Endothelial cell (in vitro differentiated cells): ENCODE measurements at regions not wholly inside any gene's neighbourhood (a gene's known extent, or its start where the extent isn't known, plus 50 kb on each side); places are given as distances from the start of the nearest gene placed in this dataset.
"Not testable (repeated sequence)": the region's sequence is repeated elsewhere in the genome, so short reads cannot be mapped to it uniquely, and the experiment has no call there.

Experiments
- DNase-seq: peaks from one replicate; pipeline ENCODE4 v3.0.0; 2021; ENCODE audit warnings: low spot score
- H3K27ac Mint-ChIP-seq: one replicate; pipeline ENCODE4 v1.8.0; 2021; ENCODE audit warnings: mixed read lengths, inconsistent platforms; ENCODE audit not compliant: unreplicated experiment
- H3K27me3 Mint-ChIP-seq: one replicate; pipeline ENCODE4 v1.8.0; 2021; ENCODE audit warnings: mild to moderate bottlenecking, moderate library complexity, mixed read lengths, inconsistent platforms; ENCODE audit not compliant: unreplicated experiment
- H3K36me3 Mint-ChIP-seq: one replicate; pipeline ENCODE4 v1.8.0; 2021; ENCODE audit warnings: mild to moderate bottlenecking, low read depth, mixed read lengths, inconsistent platforms; ENCODE audit not compliant: unreplicated experiment
- H3K4me1 Mint-ChIP-seq: one replicate; pipeline ENCODE4 v1.8.0; 2021; ENCODE audit warnings: mild to moderate bottlenecking, mixed read lengths, inconsistent platforms; ENCODE audit not compliant: unreplicated experiment
- H3K4me3 Mint-ChIP-seq: one replicate; pipeline ENCODE4 v1.8.0; 2021; ENCODE audit warnings: mild to moderate bottlenecking, mixed read lengths, inconsistent platforms; ENCODE audit not compliant: unreplicated experiment
- H3K9me3 Mint-ChIP-seq: one replicate; pipeline ENCODE4 v1.8.0; 2021; ENCODE audit warnings: mixed read lengths, inconsistent platforms; ENCODE audit not compliant: unreplicated experiment
- TF ChIP-seq, protein P1 (sequence below): fragments of 200-600 bp; sonication (generic); IDR thresholded peaks from one replicate; pipeline ENCODE4 v1.5.0; 2021; ENCODE audit warnings: antibody characterized with exemption; ENCODE audit not compliant: unreplicated experiment

DNA sequence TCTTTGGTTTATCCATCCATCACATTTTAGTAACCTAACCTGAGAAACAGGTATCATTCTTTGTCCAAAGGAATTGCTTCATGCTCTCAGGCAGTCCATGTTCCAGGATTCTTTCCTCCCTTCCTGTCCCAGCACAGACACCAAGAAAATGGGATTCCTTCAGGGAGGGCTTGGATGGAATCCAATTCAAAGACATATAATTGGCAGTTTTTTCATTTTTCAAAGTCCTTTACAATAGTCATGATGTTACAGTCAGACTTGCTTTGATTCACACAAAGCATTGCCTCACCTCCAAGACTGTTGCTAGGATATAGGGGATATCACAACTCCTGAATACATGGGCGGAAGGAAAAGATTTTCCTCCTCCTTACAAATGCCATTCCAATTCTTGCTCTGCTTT, 241.4 kb upstream of the ACVR2A start:
- DNase-seq: no peak
- Mint-ChIP-seq H3K36me3 (no peaks in the 10 kb centered on the region), H3K4me3 (no peak overlapping the region), H3K4me1 (no peaks in the 10 kb centered on the region), H3K27me3 (no peaks in the 10 kb centered on the region), H3K9me3 (no peaks in the 10 kb centered on the region), H3K27ac (no peak overlapping the region)
- TF ChIP-seq, protein P1, sequence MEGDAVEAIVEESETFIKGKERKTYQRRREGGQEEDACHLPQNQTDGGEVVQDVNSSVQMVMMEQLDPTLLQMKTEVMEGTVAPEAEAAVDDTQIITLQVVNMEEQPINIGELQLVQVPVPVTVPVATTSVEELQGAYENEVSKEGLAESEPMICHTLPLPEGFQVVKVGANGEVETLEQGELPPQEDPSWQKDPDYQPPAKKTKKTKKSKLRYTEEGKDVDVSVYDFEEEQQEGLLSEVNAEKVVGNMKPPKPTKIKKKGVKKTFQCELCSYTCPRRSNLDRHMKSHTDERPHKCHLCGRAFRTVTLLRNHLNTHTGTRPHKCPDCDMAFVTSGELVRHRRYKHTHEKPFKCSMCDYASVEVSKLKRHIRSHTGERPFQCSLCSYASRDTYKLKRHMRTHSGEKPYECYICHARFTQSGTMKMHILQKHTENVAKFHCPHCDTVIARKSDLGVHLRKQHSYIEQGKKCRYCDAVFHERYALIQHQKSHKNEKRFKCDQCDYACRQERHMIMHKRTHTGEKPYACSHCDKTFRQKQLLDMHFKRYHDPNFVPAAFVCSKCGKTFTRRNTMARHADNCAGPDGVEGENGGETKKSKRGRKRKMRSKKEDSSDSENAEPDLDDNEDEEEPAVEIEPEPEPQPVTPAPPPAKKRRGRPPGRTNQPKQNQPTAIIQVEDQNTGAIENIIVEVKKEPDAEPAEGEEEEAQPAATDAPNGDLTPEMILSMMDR: no peak

- no peak for DNase-seq
- TF ChIP-seq, protein P1: no peak
- no peak overlapping the region for H3K27ac Mint-ChIP-seq
- no peak overlapping the region for H3K4me3 Mint-ChIP-seq
- H3K27me3 Mint-ChIP-seq: no peaks in the 10 kb centered on the region
- no peaks in the 10 kb centered on the region for H3K36me3 Mint-ChIP-seq
- no peaks in the 10 kb centered on the region for H3K4me1 Mint-ChIP-seq
- no peaks in the 10 kb centered on the region for H3K9me3 Mint-ChIP-seq
These were observed 244.2 kb upstream of the ACVR2A start for GRCh38 chr2:147600646-147601045.

DNA sequence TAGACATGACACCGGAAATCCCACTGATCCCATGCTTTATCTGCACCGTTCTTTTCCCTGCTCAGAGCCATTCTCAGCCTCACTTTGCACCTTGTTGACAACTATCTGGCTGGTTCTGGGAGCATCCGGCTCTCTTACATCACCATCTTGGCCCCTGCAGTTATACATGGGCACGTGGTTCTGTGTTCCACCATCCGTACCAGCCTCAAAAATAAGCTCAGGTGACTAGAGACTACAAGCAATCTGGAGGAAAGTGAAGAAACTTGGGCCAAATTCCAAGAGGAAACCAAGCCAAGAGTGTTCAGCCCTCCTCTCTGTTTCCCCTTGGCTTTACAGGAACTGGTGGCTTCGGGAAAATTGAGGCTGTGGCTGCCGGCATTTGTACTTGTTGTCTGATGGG, 244.6 kb upstream of the ACVR2A start:
- TF ChIP-seq, protein P1: no peak
- no peak for DNase-seq
- H3K4me1 Mint-ChIP-seq: no peaks in the 10 kb centered on the region
- H3K9me3 Mint-ChIP-seq: no peaks in the 10 kb centered on the region
- no peak overlapping the region for H3K4me3 Mint-ChIP-seq
- H3K27me3 Mint-ChIP-seq: no peaks in the 10 kb centered on the region
- H3K27ac Mint-ChIP-seq: no peak overlapping the region
- H3K36me3 Mint-ChIP-seq: no peaks in the 10 kb centered on the region

DNA sequence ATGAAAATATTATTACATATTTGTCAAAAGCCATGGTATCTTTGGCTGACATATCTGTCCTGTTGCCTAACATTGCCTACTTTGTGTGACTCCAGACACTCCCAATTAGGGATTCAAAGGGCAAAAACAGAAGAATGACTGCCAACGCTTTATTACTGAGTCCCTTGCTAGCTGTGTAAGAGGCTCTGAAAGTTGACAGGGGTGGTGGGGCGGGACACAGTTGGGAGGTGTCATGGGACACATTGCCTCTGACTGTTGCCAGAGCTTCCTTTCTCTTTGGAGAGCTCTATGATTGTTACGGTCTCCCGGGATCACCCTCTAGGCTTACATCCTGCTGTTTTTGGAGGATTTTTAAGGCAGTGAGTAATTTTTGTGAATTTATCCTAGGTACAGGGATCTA, 249.6 kb upstream of the ACVR2A start:
- TF ChIP-seq, protein P1: no peak
- Mint-ChIP-seq H3K4me1 (no peaks in the 10 kb centered on the region), H3K27me3 (peaks cover 1% of the 10 kb centered on the region), H3K27ac (no peak overlapping the region), H3K9me3 (no peaks in the 10 kb centered on the region), H3K36me3 (no peaks in the 10 kb centered on the region), H3K4me3 (no peak overlapping the region)
- DNase-seq: no peak

DNA sequence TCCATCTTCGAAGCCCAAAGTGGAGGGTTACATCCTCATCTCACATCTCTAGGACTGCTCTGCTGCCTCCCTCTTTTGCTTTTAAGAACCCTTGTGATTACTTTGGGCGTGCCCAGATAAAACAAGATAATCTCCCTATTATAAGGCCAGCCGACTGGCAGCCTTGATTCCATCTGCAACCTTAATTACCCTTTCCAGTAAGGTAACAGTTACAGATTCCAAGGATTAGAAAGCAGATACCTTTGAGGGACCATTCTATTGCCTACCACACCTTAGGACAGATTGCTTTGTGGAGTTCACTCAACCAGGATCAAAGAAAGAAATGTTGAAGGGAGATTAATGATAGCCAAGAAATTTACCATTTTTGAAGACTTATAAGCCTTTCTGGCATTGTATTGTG, 250.8 kb upstream of the ACVR2A start:
- Mint-ChIP-seq H3K27me3 (peaks cover 1% of the 10 kb centered on the region), H3K27ac (no peak overlapping the region), H3K9me3 (no peaks in the 10 kb centered on the region), H3K4me3 (no peak overlapping the region), H3K4me1 (no peaks in the 10 kb centered on the region), H3K36me3 (no peaks in the 10 kb centered on the region)
- TF ChIP-seq, protein P1: no peak
- no peak for DNase-seq

DNA sequence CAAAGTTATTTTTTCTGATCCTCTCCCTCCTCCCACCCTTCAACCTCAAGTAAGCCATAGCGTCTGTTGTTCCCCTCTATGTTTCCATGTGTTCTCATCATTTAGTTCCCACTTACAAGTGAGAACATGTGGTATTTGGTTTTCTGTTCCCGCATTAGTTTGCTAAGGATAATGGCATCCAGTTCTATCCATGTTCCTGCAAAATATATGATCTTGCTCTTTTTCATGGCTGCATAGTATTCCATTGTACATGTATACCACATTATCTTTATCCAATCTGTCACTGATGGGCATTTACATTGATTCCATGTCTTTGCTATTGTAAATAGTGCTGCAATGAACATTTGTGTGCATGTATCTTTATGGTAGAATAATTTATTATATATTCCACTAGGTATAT, 252.0 kb upstream of the ACVR2A start:
- not testable (repeated sequence) for DNase-seq, H3K27ac Mint-ChIP-seq, H3K4me3 Mint-ChIP-seq, H3K27me3 Mint-ChIP-seq, H3K36me3 Mint-ChIP-seq, H3K4me1 Mint-ChIP-seq, H3K9me3 Mint-ChIP-seq
